Amniotic stem cell (primary cell): ENCODE measurements at regions not wholly inside any gene's neighbourhood (a gene's known extent, or its start where the extent isn't known, plus 50 kb on each side); places are given as distances from the start of the nearest gene placed in this dataset.
"Not testable (repeated sequence)": the region's sequence is repeated elsewhere in the genome, so short reads cannot be mapped to it uniquely, and the experiment has no call there.

Experiments
- DNase-seq: peaks from one replicate; lab custom pipeline; 2025; lab: John Stamatoyannopoulos, UW

- DNase-seq, result no peak
These were observed 225.0 kb upstream of the ZNF217 start for GRCh38 chr20:53818457-53819177.

GRCh38 chr20:53817513-53817912, 223.9 kb upstream of the ZNF217 start:
- DNase-seq, result not testable (repeated sequence)

GRCh38 chr20:53816872-53817398, 223.3 kb upstream of the ZNF217 start:
- no peak for DNase-seq

- DNase-seq, result no peak
These were observed 221.9 kb upstream of the ZNF217 start for GRCh38 chr20:53815509-53815908.

GRCh38 chr20:53814060-53814459, 220.4 kb upstream of the ZNF217 start:
- DNase-seq, result no peak

- no peak for DNase-seq
These were observed 220.0 kb upstream of the ZNF217 start for GRCh38 chr20:53813636-53814035.

GRCh38 chr20:53811577-53811976, 217.9 kb upstream of the ZNF217 start:
- no peak for DNase-seq

- no peak for DNase-seq
These were observed 217.2 kb upstream of the ZNF217 start for GRCh38 chr20:53810661-53811355.

GRCh38 chr20:53809728-53810365, 216.2 kb upstream of the ZNF217 start:
- no peak for DNase-seq

- no peak for DNase-seq
These were observed 215.6 kb upstream of the ZNF217 start for GRCh38 chr20:53809217-53809616.

- no peak for DNase-seq
These were observed 215.1 kb upstream of the ZNF217 start for GRCh38 chr20:53808733-53809132.

GRCh38 chr20:53808302-53808701, 214.7 kb upstream of the ZNF217 start:
- DNase-seq, result not testable (repeated sequence)

GRCh38 chr20:53806683-53807401, 213.2 kb upstream of the ZNF217 start:
- no peak for DNase-seq

- DNase-seq, result peak; percentile 86
These were observed 212.3 kb upstream of the ZNF217 start for GRCh38 chr20:53805895-53806384.

- DNase-seq, result no peak
These were observed 211.6 kb upstream of the ZNF217 start for GRCh38 chr20:53804920-53805894.

GRCh38 chr20:53804308-53804707, 210.7 kb upstream of the ZNF217 start:
- DNase-seq, result not testable (repeated sequence)

GRCh38 chr20:53803492-53804155, 210.0 kb upstream of the ZNF217 start:
- no peak for DNase-seq

- DNase-seq, result no peak
These were observed 208.2 kb upstream of the ZNF217 start for GRCh38 chr20:53801609-53802370.

- no peak for DNase-seq
These were observed 207.4 kb upstream of the ZNF217 start for GRCh38 chr20:53800883-53801604.
